ENCODE measurements at regions not wholly inside any gene's neighbourhood (a gene's known extent, or its start where the extent isn't known, plus 50 kb on each side); places are given as distances from the start of the nearest gene placed in this dataset.

- H3K9me3 Mint-ChIP-seq (ENCODE audit: unreplicated experiment) = no peaks in the 10 kb centered on the region
- Histone ChIP-seq H3K4me1 (no peaks in the 10 kb centered on the region), H3K9me3 (no peaks in the 10 kb centered on the region), H3K4me3 (ENCODE audit: low read depth, low read length) (no peak overlapping the region), H3K27me3 (replicated peaks; ENCODE audit: control insufficient read depth, insufficient read depth, low read length) (no peaks in the 10 kb centered on the region), H3K36me3 (ENCODE audit: control insufficient read depth, insufficient read depth, low read length) (no peaks in the 10 kb centered on the region)
- ChIA-PET POLR2A (no interaction called here), CTCF (no interaction called here)
- H3K36me3 Mint-ChIP-seq (ENCODE audit: insufficient read depth, unreplicated experiment) = no peaks in the 10 kb centered on the region
- no peak for DNase-seq
- no peak overlapping the region for H3K27ac Mint-ChIP-seq (ENCODE audit: unreplicated experiment)
- H3K27me3 Mint-ChIP-seq (ENCODE audit: insufficient read depth, unreplicated experiment) = no peaks in the 10 kb centered on the region
- intact Hi-C loops (cut with micrococcal nuclease; ENCODE audit: unreplicated experiment) = no loop called here
- TF ChIP-seq CTCF (IDR thresholded peaks at IDR 0.05; ENCODE audit: insufficient read depth in 1 of 2, low read depth in 1 of 2, low read length in 1 of 2, severe bottlenecking in 1 of 2, unreplicated experiment in 1 of 2) = no peak
- H3K4me3 Mint-ChIP-seq (ENCODE audit: unreplicated experiment) = no peak overlapping the region
- H3K4me1 Mint-ChIP-seq (ENCODE audit: low read depth, unreplicated experiment) = no peaks in the 10 kb centered on the region
- no TSS peak for BruUV-seq (replicated peaks)
Measured at GRCh38 chr5:97918057-97918456, 735.0 kb upstream of the RIOK2 start.

GRCh38 chr5:97918620-97919019, 735.6 kb upstream of the RIOK2 start:
- no peak for TF ChIP-seq CTCF (IDR thresholded peaks at IDR 0.05; ENCODE audit: insufficient read depth in 1 of 2, low read depth in 1 of 2, low read length in 1 of 2, severe bottlenecking in 1 of 2, unreplicated experiment in 1 of 2)
- no peaks in the 10 kb centered on the region for H3K36me3 Mint-ChIP-seq (ENCODE audit: insufficient read depth, unreplicated experiment)

GRCh38 chr5:97919719-97920118, 736.7 kb upstream of the RIOK2 start:
- H3K4me3 ChIP-seq (ENCODE audit: low read depth, low read length) = no peak overlapping the region
- intact Hi-C loops (cut with micrococcal nuclease; ENCODE audit: unreplicated experiment) = no loop called here
- no peak for TF ChIP-seq CTCF (IDR thresholded peaks at IDR 0.05; ENCODE audit: insufficient read depth in 1 of 2, low read depth in 1 of 2, low read length in 1 of 2, severe bottlenecking in 1 of 2, unreplicated experiment in 1 of 2)
- H3K27ac Mint-ChIP-seq (ENCODE audit: unreplicated experiment) = no peak overlapping the region
- H3K9me3 Mint-ChIP-seq (ENCODE audit: unreplicated experiment) = no peaks in the 10 kb centered on the region
- no peaks in the 10 kb centered on the region for H3K27me3 ChIP-seq (replicated peaks; ENCODE audit: control insufficient read depth, insufficient read depth, low read length)
- DNase-seq = no peak
- H3K36me3 Mint-ChIP-seq (ENCODE audit: insufficient read depth, unreplicated experiment) = no peaks in the 10 kb centered on the region
- no peak overlapping the region for H3K4me3 Mint-ChIP-seq (ENCODE audit: unreplicated experiment)
- POLR2A ChIA-PET = no interaction called here
- no peaks in the 10 kb centered on the region for H3K4me1 Mint-ChIP-seq (ENCODE audit: low read depth, unreplicated experiment)
- H3K36me3 ChIP-seq (ENCODE audit: control insufficient read depth, insufficient read depth, low read length) = no peaks in the 10 kb centered on the region
- CTCF ChIA-PET = no interaction called here
- H3K9me3 ChIP-seq = no peaks in the 10 kb centered on the region
- no peaks in the 10 kb centered on the region for H3K4me1 ChIP-seq
- no TSS peak for BruUV-seq (replicated peaks)
- H3K27me3 Mint-ChIP-seq (ENCODE audit: insufficient read depth, unreplicated experiment) = no peaks in the 10 kb centered on the region

More at GRCh38 chr5:97918620-97919019, 735.6 kb upstream of the RIOK2 start:
- H3K4me3 Mint-ChIP-seq (ENCODE audit: unreplicated experiment) = no peak overlapping the region
- H3K27me3 Mint-ChIP-seq (ENCODE audit: insufficient read depth, unreplicated experiment) = no peaks in the 10 kb centered on the region
- no peaks in the 10 kb centered on the region for H3K9me3 Mint-ChIP-seq (ENCODE audit: unreplicated experiment)
- Histone ChIP-seq H3K36me3 (ENCODE audit: control insufficient read depth, insufficient read depth, low read length) (no peaks in the 10 kb centered on the region), H3K9me3 (no peaks in the 10 kb centered on the region), H3K27me3 (replicated peaks; ENCODE audit: control insufficient read depth, insufficient read depth, low read length) (no peaks in the 10 kb centered on the region), H3K4me1 (no peaks in the 10 kb centered on the region), H3K4me3 (ENCODE audit: low read depth, low read length) (no peak overlapping the region)
- BruUV-seq (replicated peaks) = no TSS peak
- no peak for DNase-seq
- H3K27ac Mint-ChIP-seq (ENCODE audit: unreplicated experiment) = no peak overlapping the region
- ChIA-PET POLR2A (no interaction called here), CTCF (no interaction called here)
- intact Hi-C loops (cut with micrococcal nuclease; ENCODE audit: unreplicated experiment) = no loop called here
- H3K4me1 Mint-ChIP-seq (ENCODE audit: low read depth, unreplicated experiment) = no peaks in the 10 kb centered on the region
